Keratinocyte (primary cell): ENCODE measurements at regions not wholly inside any gene's neighbourhood (a gene's known extent, or its start where the extent isn't known, plus 50 kb on each side); places are given as distances from the start of the nearest gene placed in this dataset.

Experiments
- DNase-seq: peaks from one replicate; pipeline ENCODE4 v3.0.0-alpha.2; 2011; ENCODE audit warnings: low read depth, missing footprints, low spot score
- FAIRE-seq: peaks from 2 replicates; lab custom pipeline; 2011; peaks lifted over from hg19 to GRCh38; lab: Jason Lieb, UNC
- H2AFZ ChIP-seq: 2 replicates; pipeline ENCODE4 v1.6.0; 2012; ENCODE audit warnings: low read length, control low read depth, inconsistent platforms; ENCODE audit not compliant: control insufficient read depth
- H3K27ac ChIP-seq: 2 replicates; pipeline ENCODE4 v1.5.1; 2011; ENCODE audit warnings: low read length; ENCODE audit not compliant: control insufficient read depth, insufficient read depth
- H3K27me3 ChIP-seq: 3 replicates; pipeline ENCODE4 v1.6.0; 2011; ENCODE audit warnings: low read length; ENCODE audit not compliant: control insufficient read depth, insufficient read depth; ENCODE audit errors: extremely low read depth
- H3K36me3 ChIP-seq, 2 experiments: 2 replicates in 1 of 2; 3 replicates in 1 of 2; pipeline ENCODE4 v1.5.1; 2011; ENCODE audit warnings: low read length in 2 of 2, mild to moderate bottlenecking in 1 of 2; ENCODE audit not compliant: control insufficient read depth in 2 of 2, insufficient read depth in 2 of 2; ENCODE audit errors: extremely low read depth in 1 of 2
- H3K4me1 ChIP-seq: 3 replicates; pipeline ENCODE4 v1.5.1; 2011; ENCODE audit warnings: low read length; ENCODE audit not compliant: control insufficient read depth, insufficient read depth; ENCODE audit errors: extremely low read depth
- H3K4me2 ChIP-seq: 3 replicates; pipeline ENCODE4 v1.6.0; 2011; ENCODE audit warnings: low read depth, low read length; ENCODE audit not compliant: control insufficient read depth, insufficient read depth; ENCODE audit errors: extremely low read depth
- H3K4me3 ChIP-seq, 3 experiments: fragments of 200-600 bp in 1 of 3; sonication (generic) in 1 of 3; 2 replicates in 2 of 3; 3 replicates in 1 of 3; pipeline ENCODE4 v1.5.1; 2011 to 2016; ENCODE audit warnings: low read length in 3 of 3, mild to moderate bottlenecking in 3 of 3, control low read depth in 2 of 3, inconsistent platforms in 1 of 3, low read depth in 1 of 3, mixed read lengths in 1 of 3, mixed run types in 1 of 3, moderate library complexity in 1 of 3; ENCODE audit not compliant: control insufficient read depth in 2 of 3, insufficient read depth in 2 of 3; ENCODE audit errors: extremely low read depth in 1 of 3
- H3K79me2 ChIP-seq: 2 replicates; pipeline ENCODE4 v1.6.0; 2012; ENCODE audit warnings: low read length; ENCODE audit not compliant: control insufficient read depth, insufficient read depth
- H3K9ac ChIP-seq: 3 replicates; pipeline ENCODE4 v1.6.0; 2011; ENCODE audit warnings: low read length; ENCODE audit not compliant: control insufficient read depth, insufficient read depth; ENCODE audit errors: extremely low read depth
- H3K9me1 ChIP-seq: 3 replicates; pipeline ENCODE4 v1.6.0; 2011; ENCODE audit warnings: low read length; ENCODE audit not compliant: control insufficient read depth, insufficient read depth; ENCODE audit errors: extremely low read depth
- H3K9me3 ChIP-seq: 2 replicates; pipeline ENCODE4 v1.5.1; 2012; ENCODE audit warnings: low read depth, low read length; ENCODE audit not compliant: control insufficient read depth
- H4K20me1 ChIP-seq: 3 replicates; pipeline ENCODE4 v1.6.0; 2011; ENCODE audit warnings: low read length; ENCODE audit not compliant: control insufficient read depth, insufficient read depth; ENCODE audit errors: extremely low read depth
- EZH2 ChIP-seq: IDR thresholded peaks from one replicate; pipeline ENCODE4 v1.6.1; 2012; ENCODE audit warnings: inconsistent platforms, mild to moderate bottlenecking, low read length, moderate library complexity
- dilution Hi-C: fragments of 300-500 bp; cut with MboI; formaldehyde crosslinking; loops from one replicate; pipeline ENCODE4 v1.7.0; 2020; ENCODE audit warnings: low sequenced_read_pairs; ENCODE audit not compliant: extremely low pct_ligation_motif_present
- TF ChIP-seq, protein P1 (sequence below), 3 experiments: IDR thresholded peaks in 1 of 3; conservative IDR thresholded peaks in 1 of 3; optimal IDR thresholded peaks in 1 of 3; 2 replicates in 2 of 3; 3 replicates in 1 of 3; pipeline versions ENCODE3 to v1.5.1; 2011; ENCODE audit warnings: low read length in 3 of 3, mild to moderate bottlenecking in 3 of 3, moderate library complexity in 2 of 3, control low read depth in 1 of 3, inconsistent platforms in 1 of 3; ENCODE audit not compliant: insufficient read depth in 2 of 3; ENCODE audit errors: extremely low read depth in 1 of 3

DNA sequence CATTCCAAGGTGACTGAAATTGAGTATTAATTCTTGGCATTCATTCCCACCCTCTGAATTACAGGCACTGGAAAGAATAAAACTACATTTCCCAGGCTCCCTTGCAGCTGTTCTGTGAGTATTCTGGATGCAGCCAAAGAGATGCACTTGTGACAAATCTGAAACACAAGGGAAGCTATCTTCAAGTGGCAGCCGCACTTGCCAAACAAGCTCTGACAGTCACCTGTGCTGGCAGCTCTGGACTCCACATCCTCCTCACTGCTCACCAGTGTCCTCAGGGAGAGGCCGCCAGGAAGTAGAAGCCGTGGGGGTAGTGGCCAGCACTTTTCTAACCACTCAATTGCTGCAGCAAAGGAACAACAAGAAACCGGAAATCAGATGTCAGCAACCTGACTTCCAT lies 275.0 kb downstream of the NR2F1-AS1 start:
- dilution Hi-C loops: no loop called here
- Histone ChIP-seq H3K9me1 (no peaks in the 10 kb centered on the region), H3K4me2 (no peak overlapping the region), H3K9me3 (no peaks in the 10 kb centered on the region), H3K4me1 (peaks cover 9% of the 10 kb centered on the region), H3K79me2 (no peaks in the 10 kb centered on the region), H4K20me1 (no peaks in the 10 kb centered on the region), H3K27me3 (no peaks in the 10 kb centered on the region), H3K9ac (no peak overlapping the region), H3K4me3 (no peak overlapping the region), H2AFZ (no peak overlapping the region), H3K36me3 (no peaks in the 10 kb centered on the region), H3K27ac (no peak overlapping the region)
- TF ChIP-seq EZH2: no peak
- TF ChIP-seq, protein P1, sequence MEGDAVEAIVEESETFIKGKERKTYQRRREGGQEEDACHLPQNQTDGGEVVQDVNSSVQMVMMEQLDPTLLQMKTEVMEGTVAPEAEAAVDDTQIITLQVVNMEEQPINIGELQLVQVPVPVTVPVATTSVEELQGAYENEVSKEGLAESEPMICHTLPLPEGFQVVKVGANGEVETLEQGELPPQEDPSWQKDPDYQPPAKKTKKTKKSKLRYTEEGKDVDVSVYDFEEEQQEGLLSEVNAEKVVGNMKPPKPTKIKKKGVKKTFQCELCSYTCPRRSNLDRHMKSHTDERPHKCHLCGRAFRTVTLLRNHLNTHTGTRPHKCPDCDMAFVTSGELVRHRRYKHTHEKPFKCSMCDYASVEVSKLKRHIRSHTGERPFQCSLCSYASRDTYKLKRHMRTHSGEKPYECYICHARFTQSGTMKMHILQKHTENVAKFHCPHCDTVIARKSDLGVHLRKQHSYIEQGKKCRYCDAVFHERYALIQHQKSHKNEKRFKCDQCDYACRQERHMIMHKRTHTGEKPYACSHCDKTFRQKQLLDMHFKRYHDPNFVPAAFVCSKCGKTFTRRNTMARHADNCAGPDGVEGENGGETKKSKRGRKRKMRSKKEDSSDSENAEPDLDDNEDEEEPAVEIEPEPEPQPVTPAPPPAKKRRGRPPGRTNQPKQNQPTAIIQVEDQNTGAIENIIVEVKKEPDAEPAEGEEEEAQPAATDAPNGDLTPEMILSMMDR (optimal IDR thresholded peaks at IDR 0.05 in 1 of 3, IDR thresholded peaks at IDR 0.05 in 1 of 3, conservative IDR thresholded peaks at IDR 0.05 in 1 of 3; ENCODE audit: extremely low read depth in 1 of 3, insufficient read depth in 2 of 3, low read length in 3 of 3): no peak
- DNase-seq: no peak
- FAIRE-seq: no peak

DNA sequence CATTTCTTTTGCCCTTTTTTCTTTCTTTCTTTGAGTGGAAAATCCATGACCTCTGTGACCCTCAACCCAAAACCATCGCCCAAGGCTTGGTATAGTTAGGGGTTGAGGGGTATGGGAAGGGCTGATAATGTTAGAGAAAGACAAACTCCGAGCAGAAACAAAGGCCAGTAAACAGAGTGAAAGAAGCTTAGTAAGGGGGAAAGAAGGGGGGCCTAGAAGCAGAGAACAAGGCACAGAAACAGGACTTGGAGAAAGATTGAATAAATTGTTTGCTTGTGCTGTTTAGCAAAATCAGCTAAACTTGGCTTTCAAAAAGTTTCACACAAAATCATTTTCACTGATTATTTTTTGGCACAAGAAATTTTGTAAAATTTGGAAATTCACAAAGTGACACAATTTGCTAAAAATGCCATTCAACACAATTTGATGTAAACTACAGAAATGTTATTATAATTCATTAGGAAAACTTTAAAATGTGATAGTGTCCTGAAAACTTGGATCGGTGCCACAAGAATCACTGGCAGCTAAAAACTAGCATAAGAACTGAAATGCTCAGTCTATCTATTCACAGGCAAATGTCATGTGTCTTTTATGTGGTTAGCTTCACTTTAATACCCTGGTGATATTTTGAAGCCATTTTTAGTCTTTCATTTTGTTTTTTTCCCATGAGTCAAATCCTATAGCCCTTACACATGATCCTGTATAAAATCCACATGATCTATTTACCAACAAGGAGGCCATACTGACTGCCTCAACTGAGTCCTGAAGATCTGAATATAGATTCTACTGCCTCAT lies 276.4 kb downstream of the NR2F1-AS1 start:
- no peak overlapping the region for H3K9ac ChIP-seq
- peaks cover 9% of the 10 kb centered on the region for H3K4me1 ChIP-seq
- DNase-seq (no peak), FAIRE-seq (no peak)
- H3K79me2 ChIP-seq: no peaks in the 10 kb centered on the region
- no peak overlapping the region for H3K27ac ChIP-seq
- no peaks in the 10 kb centered on the region for H3K9me1 ChIP-seq
- H3K36me3 ChIP-seq: no peaks in the 10 kb centered on the region
- H4K20me1 ChIP-seq: no peaks in the 10 kb centered on the region
- no peaks in the 10 kb centered on the region for H3K27me3 ChIP-seq
- H3K4me2 ChIP-seq: no peak overlapping the region
- H3K9me3 ChIP-seq: no peaks in the 10 kb centered on the region
- dilution Hi-C loops: no loop called here
- TF ChIP-seq, protein P1 (optimal IDR thresholded peaks at IDR 0.05 in 1 of 3, IDR thresholded peaks at IDR 0.05 in 1 of 3, conservative IDR thresholded peaks at IDR 0.05 in 1 of 3; ENCODE audit: extremely low read depth in 1 of 3, insufficient read depth in 2 of 3, low read length in 3 of 3): no peak
- no peak for TF ChIP-seq EZH2
- H2AFZ ChIP-seq: no peak overlapping the region
- H3K4me3 ChIP-seq: no peak overlapping the region
